GM19043 (cell line): ENCODE measurements at regions not wholly inside any gene's neighbourhood (a gene's known extent, or its start where the extent isn't known, plus 50 kb on each side); places are given as distances from the start of the nearest gene placed in this dataset.
"Not testable (repeated sequence)": the region's sequence is repeated elsewhere in the genome, so short reads cannot be mapped to it uniquely, and the experiment has no call there.

ENCODE experiments used
- ATAC-seq: cut with Tn5 transposase; IDR thresholded peaks from one replicate; pipeline ENCODE4 v1.9.1; 2021; ENCODE audit warnings: low read depth; ENCODE audit not compliant: unreplicated experiment

GRCh38 chr6:86489042-86489441 lies 448.3 kb upstream of the HTR1E start:
- not testable (repeated sequence) for ATAC-seq

DNA sequence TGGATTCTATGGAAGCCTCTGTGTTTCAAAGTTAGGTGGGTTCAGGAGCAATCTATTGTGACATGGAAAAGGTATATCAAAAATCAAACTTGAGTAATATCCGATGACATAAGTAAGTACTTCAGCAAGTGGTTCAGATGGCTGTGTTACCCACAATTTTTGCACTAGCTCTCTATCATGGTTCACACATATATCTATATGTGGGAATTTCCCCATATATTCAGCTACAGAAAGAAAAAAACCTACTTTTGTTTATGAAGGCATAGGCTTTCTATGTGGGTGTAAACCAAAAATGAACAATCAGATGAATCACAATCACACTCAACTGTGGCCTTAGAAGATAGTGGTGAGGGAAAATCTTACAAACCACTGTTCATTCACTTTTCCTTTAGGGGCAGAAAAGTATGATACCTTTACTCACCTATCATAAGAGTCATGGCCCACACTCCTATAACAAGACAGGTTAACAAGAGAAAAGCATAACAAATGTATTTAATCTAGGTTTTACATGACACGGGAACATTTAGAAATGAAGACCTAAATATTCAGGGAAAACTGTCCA lies 449.6 kb upstream of the HTR1E start:
- no peak for ATAC-seq

- ATAC-seq: not testable (repeated sequence)
Measured at GRCh38 chr6:86478316-86478715, 459.0 kb upstream of the HTR1E start.

- ATAC-seq: no peak
Measured at GRCh38 chr6:86477500-86478148, 459.7 kb upstream of the HTR1E start.

DNA sequence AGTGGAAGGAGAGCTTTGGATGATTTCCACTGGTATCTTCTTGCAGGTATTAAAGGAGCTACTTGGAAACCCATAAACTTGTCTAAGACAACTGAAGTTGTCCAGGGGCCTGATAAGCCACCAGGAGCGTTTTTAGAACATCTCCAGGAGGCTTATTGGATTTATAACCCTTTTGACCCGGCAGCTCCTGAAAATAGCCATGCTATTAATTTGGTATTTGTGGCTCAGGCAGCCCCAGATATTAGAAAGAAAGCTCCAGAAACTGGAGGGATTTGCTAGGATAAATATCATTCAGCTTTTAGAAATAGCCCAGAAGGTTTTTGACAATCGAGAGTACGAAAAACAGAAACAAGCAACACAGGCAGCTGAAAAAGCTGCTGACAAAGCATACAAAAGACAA lies 461.0 kb upstream of the HTR1E start:
- no peak for ATAC-seq

DNA sequence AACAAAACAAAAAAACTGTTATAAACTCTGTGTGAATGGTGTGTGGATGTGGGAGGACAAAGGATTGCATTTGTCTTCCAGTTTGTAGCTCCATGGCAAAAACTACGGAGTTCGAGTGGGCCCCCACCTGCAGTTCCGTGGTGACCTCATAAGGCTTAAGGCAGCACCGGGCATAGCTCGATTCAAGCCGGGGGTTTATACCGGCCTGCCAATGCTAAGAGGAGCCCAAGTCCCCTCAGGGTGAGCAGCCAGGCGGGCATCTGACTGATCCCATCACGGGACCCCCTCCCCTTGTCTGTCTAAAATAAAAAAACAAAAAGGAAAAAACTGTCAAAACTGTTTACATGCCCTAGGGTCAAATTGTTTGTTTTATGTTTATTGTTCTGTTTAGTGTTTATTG lies 463.2 kb upstream of the HTR1E start:
- ATAC-seq: no peak

DNA sequence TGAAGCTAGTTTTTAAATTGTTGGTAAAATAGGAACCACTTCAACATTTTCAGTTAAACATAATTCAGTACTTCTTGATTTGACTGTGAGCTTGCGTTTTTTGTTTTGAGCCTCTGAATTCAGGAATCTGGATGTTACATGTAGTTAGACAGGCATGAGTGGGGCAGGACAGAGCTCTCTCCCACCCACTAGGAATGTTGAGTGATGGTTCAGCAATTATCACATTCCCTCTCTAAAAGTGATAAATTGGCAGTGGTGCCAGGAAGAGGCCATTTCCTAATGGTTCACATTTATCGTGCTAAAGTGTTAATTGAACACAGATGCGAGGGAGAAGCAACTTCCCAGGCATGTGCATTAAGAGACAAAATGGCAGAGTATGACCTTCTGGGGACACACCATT lies 465.5 kb upstream of the HTR1E start:
- ATAC-seq: no peak

DNA sequence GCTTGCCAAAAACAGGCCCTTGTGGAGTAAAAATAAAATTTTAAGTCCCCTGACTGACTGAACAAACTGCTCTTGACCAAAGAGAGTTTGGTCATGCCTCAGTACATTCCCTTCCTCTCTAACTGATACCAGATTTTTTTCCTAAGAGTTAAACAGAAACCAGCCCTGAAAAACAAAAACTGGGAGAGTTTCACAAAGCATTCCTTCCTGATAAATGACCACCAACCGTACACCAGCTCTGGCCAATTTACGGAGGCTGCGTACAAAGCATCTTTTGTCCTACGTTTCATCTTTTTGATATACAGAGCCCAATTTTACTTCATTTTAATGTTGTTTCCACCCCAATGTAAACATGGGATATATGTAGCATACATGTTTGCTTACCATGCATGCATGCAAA lies 477.4 kb upstream of the HTR1E start:
- ATAC-seq: no peak

- no peak for ATAC-seq
Measured at GRCh38 chr6:86456821-86457220, 480.5 kb upstream of the HTR1E start.

DNA sequence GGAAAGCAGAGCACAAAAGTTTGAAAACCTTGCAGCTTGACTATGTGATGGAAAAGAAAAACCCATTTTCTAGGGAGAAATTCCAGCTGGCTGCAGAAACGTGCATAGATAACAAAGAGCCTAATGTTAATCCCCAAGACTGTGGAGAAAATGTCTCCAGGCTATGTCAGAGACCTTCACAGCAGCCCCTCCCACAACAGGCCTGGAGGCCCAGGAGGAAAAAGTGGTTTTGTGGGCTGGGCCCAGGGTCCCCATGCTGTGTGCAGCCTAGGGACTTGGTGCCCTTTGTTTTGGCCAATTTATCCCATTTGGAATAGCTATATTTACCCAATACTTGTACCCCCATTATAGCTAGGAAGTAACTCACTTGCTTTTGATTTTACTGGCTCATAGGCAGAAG lies 484.1 kb upstream of the HTR1E start:
- ATAC-seq: no peak

DNA sequence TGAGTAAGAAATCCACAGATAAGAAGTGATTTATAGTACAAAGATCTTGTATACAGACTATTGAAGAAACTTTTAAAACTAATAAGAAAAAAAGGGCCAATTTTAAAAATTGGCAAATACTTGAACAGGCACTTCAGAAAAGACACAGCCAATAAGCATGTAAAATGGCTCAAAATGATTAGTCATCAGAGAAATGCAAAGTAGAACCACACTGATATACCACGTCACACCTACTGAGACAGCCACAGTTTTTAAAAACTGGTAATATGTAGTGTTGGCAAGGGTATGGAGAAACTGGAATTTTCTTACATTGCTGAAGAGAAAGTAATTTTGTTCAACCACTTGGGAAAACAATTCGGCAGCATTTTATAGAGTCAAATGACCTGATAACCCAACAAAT lies 488.9 kb upstream of the HTR1E start:
- no peak for ATAC-seq

GRCh38 chr6:86440608-86441007 lies 496.7 kb upstream of the HTR1E start:
- no peak for ATAC-seq

DNA sequence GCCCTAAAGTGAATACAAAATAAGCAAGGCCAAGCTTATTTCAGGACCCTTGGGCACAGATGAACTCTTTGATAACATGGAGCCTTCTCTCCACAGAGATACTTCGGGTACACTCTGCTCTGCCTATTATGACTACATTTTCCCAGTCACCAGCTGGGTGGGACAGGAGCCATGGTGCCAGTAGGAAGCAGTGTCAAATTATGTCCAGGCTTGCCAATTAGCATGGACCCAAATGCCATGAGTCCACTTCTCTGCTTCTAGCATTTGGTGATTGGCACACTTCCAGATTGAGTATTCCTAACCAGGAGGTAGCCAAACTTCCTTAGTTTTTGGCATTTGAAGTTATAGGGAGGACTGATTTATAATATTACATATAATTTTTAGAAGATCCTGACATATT lies 513.8 kb upstream of the HTR1E start:
- ATAC-seq: no peak

- ATAC-seq: no peak
Measured at GRCh38 chr6:86412057-86412456, 525.3 kb upstream of the HTR1E start.

DNA sequence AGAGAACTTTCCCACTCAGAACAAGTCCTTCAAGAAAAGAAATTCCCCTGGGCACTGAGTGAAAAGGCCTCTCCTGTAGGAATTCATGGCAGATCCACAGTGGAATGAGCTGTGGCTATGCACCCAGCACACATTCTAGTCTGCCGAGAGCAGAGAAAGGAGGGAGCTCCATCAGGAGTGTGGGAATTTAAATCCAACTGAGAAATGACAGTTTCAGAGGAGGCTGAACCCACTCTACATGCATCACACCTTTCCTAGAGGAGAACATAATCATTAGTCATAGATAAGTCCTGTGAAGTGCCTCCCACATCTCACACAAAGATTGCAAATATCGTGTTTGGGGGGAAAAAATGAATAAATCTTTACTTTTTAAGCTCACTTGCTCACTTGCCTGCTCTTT lies 530.2 kb upstream of the HTR1E start:
- no peak for ATAC-seq

DNA sequence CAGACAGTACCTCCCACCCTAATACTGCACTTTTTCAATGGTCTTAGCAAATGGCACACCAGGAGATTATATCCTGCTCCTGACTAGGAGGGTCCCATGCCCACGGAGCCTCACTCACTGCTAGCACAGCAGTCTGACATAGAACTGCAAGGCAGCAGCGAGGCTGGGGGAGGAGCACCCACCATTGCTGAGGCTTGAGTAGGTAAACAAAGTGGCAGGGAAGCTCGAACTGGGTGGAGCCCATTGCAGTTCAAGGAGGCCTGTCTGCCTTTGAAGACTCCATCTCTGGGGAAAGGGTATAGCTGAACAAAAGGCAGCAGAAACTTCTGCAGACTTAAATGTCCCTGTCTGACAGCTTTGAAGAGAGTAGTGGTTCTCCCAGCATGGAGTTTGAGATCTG lies 544.5 kb upstream of the HTR1E start:
- ATAC-seq: not testable (repeated sequence)

GRCh38 chr6:86380571-86381125 lies 556.7 kb upstream of the HTR1E start:
- ATAC-seq: no peak

GRCh38 chr6:86357877-86358276 lies 579.5 kb upstream of the HTR1E start:
- ATAC-seq: no peak

GRCh38 chr6:86355271-86355670 lies 582.1 kb upstream of the HTR1E start:
- ATAC-seq: no peak

GRCh38 chr6:86331919-86332318 lies 605.4 kb upstream of the HTR1E start:
- no peak for ATAC-seq

DNA sequence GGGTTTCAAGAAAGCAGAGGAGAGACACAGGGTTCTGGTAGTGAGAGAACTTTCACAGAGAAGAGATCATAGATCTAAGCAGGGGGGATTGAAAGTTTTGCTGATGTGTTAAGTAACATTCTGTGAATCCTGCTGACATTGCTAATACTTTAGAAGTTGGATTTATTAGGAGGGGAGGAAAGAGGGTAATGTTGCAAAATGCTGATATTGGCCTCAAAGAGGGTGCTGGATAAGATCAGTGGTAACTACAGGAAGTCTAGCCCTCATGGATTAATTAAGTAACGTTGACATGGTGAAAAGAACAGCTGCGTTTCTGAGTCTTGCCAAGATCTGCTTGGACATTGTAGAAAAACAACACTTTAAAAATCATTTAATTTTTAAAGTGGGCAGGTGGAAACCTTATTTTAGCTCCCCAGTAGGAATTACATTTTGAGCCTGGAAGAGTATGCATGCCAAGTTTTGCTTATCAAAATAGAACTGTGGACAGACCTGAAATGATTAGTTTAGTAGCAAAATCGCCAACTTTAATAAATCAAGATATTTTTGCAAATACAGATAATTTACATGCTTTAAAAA lies 606.0 kb upstream of the HTR1E start:
- no peak for ATAC-seq

- no peak for ATAC-seq
Measured at GRCh38 chr6:86306210-86306609, 631.1 kb upstream of the HTR1E start.
